ENCODE measurements at regions not wholly inside any gene's neighbourhood (a gene's known extent, or its start where the extent isn't known, plus 50 kb on each side); places are given as distances from the start of the nearest gene placed in this dataset.

DNA sequence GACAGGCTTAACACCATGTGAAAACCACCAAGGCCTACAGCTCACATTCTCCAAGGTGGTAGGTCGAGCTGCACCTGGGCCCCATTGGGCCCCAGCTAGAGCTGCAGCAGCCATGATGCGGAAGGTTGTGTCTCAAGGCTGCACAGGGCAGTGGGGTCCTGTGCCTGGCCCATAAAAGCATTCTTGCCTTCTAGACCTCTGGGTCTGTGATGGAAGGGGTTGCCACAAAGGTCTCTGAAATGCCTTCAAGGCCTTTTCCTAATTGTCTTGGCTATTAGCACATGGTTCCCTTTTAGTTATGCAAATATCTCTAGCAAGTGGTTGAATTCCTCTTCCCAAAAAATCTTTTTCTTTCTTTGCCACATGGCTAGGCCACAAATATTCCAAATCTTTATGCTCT lies 52.5 kb upstream of the C11orf58 start:
- no peak for DNase-seq (ENCODE audit: low read depth)

DNA sequence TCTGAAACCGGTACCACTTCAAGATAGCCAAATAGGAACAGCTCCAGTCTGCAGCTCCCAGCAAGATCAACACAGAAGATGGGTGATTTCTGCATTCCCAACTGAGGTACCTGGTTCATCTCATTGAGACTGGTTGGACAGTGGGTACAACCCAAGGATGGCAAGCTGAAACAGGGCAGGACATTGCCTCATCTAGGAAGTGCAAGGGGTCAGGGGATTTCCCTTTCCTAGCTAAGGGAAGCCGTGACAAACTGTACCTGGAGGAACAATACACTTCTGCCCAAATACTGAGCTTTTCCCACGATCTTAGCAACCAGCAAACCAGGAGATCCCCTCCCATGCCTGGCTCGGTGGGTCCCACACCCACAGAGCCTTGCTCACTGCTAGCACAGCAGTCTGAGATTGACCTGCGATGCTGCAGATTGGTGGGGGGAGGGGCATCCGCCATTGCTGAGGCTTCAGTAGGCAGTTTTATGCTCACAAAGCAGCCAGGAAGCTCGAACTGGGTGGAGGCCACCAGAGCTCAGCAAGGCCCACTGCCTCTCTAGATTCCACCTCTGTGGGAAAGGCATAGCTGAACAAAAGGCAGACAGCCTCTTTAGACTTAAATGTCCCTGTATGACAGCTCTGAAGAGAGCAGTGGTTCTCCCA lies 59.9 kb upstream of the C11orf58 start:
- DNase-seq (ENCODE audit: low read depth): no peak

DNA sequence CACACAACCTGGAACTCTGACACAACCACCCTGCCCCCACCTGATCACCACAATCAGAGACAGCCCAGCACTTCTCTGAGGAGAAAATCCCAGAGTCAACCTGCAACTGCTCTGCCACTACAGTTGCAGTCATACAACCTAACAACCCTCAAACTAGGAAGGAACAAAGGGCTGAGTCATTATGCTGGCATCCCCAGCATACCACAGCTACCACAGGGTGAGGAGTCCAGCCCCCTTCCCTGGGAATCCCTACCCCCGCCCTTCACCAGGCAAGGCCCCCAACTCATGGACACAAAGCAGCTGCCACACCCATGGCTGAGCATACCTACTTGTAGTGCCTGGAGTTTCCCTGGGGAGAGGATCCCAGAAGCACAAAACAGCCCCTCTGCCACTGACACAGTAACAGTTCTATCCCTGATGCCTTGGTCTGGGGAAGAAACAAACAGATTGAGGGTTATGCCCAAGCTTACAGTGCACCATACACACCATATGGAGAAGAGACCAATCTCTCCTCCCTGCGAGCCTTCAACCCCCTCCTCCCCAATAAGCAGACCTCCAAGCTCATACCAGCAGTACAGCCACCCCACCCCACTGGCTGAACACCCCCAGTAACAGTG lies 68.5 kb upstream of the C11orf58 start:
- DNase-seq (ENCODE audit: low read depth): no peak

DNA sequence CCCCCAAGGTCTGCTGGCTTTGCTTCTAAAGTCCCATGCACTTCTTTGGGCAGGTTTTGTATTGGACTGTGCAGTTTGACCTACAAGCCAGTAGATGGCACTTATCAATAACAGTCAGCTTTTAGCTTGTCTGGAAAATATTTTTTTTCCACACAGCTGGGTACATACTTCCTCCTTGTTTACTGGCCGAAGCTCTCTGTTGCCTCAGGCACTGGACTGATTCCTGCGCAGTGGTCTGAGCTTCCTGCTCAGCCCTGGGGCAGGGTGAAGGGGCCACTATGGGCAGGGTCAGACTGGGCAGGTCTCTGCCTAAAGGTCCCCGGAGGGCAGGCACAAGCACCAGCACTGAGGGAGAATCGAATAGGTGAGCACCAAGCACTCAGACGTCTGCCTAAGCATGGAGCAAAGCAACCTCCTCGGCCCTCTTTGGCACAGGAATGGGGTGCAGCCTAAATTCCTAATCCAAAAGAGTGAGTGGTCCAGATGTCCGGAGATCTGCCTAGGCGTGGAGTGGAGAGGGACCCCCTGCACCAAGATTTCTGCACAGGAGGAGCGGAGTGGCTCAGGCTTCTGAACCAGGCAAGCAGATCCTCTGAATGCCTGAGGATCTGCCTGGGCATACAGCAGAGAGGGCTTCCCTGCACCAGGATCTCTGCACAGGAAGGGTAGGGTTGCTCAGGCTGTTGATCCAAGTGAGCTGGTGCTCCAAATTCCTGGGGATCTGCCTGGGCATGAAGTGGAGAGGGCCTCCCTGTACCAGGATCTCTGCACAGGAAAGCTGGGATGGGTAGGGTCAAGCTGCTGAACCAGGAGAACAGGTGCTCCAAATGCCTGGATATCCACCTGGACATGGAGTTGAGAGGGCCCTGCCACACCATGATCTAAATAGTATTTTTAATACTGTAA lies 105.9 kb upstream of the C11orf58 start:
- no peak for DNase-seq (ENCODE audit: low read depth)

DNA sequence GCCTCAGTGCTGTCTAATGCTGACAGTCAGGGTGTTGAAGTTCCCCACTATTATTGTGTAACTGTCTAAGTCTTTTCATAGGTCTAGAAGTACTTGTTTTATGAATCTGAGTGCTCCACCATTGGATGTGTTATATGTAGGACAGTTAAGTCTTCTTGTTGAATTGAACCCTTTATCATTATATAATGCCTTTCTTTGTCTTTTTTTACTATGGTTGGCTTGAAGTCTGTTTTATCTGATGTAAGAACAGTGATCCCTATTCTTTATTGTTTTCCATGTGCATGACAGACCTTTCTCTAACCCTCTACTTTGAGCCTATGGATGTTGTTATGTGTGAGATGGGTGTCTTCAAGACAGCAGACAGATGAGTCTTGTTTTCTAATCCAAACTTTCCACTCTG lies 107.8 kb upstream of the C11orf58 start:
- DNase-seq (ENCODE audit: low read depth): no peak

DNA sequence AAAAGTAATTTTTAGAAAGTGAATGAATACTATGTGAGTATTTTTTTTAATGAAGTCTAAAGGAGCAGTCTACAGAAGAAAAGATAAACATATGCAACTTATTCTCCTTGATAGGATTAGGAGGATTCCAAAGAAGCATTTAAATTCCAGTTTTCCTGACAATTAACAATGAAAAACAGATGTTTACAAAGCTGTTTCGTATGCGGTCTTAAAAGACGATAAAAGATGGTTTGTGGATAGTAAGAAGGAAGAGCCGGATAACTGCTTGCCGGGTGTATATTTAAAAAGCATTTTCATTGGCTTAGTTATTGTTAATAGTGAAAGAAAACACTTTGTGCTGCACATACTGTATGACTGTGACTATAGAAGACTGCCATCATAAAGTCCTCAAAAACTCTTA lies 120.0 kb upstream of the C11orf58 start:
- no peak for DNase-seq (ENCODE audit: low read depth)

DNA sequence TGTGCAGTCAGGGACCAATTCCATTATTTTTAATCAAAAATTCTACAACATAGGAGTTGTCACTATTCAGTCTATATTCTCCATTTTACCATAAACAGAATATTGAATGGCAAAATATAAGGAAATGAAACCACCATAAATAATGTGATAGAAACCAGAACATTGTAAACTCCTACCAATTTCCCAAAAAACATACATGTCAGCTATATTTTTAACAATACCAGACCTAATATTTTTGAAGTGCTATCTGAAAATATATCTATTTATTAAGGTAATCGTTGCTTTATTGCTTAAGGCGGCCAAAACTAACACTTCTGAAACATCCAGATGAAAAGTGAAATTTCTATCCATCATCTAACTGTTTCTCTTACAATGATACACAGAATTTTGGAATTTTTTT lies 123.0 kb upstream of the C11orf58 start:
- DNase-seq (ENCODE audit: low read depth): no peak

DNA sequence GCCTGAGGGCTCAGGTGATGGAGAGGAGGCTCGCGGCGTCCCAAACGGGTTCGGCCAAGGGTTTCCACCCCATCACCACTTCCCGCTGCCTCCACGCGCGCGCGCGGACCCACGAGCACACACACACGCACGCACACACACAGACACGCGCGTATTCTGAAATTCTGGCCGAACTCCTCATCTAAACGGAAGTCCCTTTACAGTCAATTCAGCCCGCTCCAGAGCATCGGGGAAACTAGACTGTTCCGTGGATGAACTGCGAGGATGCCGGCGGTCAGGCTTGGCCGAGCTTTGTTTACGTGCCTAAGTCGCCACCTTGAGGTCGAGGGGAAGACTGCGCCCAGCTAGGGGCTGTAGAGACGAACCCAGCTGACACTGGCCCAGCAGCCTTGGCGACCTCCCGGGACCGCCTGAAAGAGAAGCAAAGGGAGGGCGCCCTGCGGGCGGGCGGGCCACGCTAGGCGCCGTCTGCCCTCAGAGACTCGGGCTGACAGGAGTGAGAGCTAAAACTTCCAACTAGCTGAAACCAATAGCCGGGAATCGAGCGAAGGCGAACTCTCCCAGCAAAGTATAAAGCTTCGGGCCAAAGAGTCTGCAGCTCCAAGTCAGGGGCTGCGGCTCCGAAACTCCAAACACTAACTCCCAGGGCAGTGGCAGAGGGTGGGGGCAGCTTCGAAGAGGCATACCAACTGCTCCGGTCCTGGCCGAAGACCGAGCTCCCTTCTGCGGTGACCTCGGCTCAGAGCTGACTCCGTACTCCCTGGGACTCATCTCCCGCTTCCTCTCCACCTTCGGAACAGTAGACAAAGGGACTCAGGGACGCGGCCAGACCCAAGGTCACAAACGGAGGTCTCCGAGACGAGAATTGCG lies 124.7 kb upstream of the C11orf58 start:
- peak; percentile 38 for DNase-seq (ENCODE audit: low read depth)

DNA sequence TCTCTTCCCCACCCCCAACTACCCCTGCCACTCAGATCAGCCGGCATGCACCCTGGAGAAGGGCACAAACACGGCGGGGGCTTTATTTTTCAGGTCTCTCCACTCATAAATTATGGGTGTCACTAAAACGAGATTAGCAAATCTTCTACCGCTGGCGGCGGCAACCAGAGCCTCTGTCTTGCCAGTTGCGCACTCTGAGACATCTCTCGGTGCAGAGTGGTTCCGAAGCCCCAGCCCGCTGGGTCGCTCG lies 125.3 kb upstream of the C11orf58 start:
- no peak for DNase-seq (ENCODE audit: low read depth)

DNA sequence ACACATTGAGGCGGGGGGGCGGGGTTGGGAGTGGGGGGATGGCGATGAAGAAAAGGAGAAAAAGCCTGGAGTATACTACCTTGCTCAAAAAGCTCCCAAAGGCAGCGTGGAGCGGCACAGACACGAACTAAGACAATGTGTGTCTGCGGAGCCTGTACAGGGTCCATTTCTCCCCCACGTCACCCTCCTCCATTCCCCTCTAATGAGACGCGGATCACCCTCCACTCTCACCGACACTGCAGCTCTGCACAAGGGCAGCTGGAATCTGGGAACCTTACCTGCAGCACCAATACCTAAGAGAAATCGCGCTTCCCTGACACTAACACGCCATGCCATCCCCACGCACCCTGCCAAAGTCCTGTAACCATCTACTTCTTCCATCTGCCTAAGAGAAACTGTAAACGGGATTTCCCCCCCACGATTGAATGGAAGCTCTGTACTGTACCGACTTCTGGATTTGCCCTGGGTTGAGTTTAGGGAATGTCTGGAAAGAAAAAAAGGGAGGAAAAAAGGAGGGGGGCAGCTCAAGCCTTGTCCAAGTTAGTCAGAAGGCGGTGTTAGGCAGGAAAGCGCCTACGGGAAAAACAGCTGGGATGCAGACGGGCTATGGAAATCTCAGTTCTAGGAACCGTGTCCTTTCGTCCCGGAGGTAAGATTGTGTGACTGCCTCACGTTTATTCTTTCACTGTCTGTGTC lies 125.7 kb upstream of the C11orf58 start:
- no peak for DNase-seq (ENCODE audit: low read depth)

DNA sequence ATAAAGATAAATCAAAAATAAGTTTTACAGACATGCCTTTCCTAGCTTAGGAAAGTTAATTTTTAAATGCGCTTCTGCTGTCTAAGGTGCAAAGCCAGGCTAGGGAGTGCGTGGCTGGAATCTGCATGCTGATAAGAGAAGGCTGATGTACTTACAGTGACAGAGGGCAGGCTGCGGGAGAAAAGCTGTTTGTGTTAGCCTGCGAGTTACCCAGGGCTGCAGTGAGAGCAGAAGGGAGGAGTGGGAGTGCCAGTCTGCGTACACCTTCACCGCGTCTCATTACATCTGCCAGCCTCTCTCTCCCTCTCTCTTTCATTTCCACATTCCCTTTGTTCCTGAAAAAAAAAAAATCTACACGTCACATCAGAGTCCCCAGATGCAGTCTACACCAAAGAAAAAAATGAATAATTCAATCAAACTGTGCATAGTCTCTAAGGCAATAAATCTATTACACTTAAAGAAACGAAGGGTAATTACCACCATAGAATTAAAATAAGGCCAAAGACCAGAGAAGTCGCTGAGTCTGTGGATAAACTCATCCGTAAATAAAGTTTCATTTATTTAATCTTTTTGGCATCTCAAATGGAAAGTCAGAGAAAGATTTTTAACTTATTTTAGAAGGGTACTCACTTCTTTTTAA lies 126.4 kb upstream of the C11orf58 start:
- no peak for DNase-seq (ENCODE audit: low read depth)

DNA sequence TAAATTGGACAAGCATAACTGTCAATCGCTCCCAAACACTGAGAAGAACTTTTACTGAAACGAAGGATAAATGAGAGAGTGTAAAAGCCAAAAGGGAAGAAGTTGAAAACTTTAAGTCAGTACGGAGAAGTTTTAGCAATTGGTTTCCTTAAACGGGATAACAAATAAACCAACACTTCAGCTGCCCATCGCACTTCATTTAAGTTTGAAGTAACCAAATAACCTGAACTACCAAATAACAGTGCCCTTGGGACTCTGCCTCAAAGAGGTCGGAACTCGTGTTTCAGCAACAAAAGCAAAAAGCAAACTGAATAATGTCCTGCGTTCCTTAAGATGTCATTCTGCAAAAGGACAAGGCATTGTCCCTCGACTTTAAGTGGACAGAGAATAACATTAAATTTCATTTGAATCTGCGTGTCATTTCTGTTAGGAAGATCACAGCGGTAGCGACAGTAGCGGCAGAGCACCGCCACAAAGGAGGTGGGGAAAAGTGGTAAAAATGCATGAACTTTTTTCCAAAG lies 127.0 kb upstream of the C11orf58 start:
- no peak for DNase-seq (ENCODE audit: low read depth)

DNA sequence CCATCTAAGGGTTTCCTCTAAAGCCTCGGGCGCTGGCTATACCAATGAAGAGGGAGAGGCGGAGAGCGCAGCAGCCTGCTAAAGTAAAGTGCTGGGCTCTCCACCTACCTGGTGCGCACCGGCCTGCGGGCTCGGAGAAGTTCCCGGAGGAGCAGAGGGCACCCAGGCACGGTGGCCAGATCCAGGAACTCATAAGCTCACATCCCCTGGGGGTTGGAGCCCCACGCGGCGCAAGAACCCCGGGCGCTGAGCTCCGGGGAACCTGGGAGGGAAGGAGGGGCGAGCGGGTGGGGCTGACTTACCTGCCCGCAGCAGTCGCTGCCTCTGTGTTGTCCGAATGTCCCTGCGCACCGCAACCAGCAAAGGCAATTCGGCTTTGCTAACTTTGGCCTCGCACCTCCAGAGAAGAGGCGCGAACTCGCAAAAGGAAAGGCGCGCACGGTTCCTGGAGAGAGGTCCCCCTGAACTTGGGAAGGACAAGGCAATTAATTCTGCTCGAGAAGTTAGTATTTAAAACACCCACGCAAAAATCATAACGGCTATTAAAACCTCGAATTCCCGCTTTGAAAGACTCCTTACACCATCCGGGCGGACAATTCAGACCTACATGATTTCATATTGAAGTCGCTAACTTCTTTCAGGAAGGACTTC lies 127.6 kb upstream of the C11orf58 start:
- no peak for DNase-seq (ENCODE audit: low read depth)

DNA sequence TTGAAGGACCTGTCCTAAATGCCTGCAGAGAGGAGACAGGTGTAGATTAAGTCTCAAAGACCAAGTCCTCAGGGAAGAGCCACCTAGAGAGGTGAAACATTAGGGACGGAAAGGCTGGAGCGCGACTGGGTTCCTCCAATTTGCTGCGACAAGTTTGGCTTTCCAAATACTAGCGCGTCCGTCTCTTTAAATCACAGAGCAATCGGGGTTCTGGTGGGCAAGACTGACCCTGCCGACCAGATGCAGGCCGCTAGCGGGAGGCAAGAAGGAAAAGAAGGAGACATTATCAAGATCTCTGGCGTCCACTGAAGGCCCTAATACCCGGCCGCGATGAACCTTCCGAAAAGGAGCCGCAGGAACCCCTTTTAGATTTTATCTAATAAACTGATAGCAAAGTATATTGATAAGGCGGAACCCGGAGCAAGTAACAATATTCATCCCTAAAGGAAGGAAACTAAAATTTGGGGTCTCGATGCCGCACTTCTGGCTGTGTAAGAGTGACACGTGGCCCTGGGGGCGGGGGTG lies 128.2 kb upstream of the C11orf58 start:
- DNase-seq (ENCODE audit: low read depth): no peak

DNA sequence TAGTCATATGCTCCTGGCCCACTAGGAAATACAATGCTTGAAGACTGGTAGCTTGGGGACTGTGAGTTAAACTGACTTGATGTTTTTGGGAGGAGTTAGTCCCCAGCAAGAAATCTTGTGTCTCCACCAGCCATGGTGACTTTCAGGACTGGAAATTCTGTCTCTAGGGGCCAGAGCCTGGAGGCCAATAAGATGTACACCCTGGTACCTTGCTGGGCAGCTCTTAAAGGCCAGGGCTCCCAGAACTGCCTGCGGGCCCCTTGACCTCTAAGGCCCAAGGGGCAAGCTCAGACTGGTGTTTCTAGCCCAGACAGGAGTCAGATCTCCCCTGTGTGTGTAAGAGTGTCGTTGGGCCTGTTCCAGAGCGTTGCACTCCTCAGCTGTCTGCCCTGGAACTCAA lies 128.7 kb upstream of the C11orf58 start:
- DNase-seq (ENCODE audit: low read depth): no peak

DNA sequence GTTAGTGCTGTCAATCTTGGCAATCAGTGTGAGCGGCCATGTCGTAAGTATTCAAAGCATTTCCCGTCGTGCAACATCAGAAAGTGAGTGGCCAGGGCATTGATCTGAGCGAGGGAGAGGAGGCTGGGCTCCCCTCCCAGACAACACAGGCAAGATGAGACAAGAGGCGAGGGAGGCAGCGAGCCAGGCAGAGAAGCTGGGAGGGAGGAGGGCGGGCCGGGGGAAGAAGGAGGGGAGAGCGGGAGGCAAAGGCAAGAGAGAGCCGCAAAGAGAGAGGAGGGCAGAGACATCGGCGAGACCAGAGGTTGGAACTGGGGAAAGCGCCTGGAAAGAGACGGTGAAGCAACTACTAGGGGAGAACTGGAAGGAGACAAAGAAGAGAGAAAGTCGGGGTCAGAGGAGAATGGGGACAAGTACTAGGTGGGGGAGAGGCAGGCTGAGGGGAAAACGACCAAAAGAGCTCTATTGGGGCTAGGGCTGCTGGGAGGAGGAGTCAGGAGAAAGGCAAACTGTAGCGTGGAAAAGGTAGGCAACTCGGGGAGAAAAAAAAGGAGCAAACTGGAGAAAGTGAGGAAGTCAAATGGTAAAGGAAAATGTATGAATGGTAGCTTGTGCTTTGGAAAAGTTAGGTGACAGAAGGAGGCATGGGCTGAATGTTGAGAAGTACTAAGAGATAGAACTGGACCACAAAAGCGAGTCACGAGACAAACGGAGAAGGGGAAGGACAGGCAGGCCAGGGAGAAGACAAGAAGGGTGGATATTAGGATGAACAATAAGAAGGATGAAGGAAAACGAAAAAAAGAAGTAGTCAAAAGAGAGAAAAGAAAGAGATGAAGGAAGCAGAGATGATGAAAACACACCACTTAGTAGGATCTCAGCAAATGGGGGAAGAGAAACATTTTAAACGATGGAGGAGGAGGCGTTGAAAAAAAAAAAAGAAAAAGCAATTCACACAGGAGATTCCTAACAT lies 130.5 kb upstream of the C11orf58 start:
- DNase-seq (ENCODE audit: low read depth): no peak

DNA sequence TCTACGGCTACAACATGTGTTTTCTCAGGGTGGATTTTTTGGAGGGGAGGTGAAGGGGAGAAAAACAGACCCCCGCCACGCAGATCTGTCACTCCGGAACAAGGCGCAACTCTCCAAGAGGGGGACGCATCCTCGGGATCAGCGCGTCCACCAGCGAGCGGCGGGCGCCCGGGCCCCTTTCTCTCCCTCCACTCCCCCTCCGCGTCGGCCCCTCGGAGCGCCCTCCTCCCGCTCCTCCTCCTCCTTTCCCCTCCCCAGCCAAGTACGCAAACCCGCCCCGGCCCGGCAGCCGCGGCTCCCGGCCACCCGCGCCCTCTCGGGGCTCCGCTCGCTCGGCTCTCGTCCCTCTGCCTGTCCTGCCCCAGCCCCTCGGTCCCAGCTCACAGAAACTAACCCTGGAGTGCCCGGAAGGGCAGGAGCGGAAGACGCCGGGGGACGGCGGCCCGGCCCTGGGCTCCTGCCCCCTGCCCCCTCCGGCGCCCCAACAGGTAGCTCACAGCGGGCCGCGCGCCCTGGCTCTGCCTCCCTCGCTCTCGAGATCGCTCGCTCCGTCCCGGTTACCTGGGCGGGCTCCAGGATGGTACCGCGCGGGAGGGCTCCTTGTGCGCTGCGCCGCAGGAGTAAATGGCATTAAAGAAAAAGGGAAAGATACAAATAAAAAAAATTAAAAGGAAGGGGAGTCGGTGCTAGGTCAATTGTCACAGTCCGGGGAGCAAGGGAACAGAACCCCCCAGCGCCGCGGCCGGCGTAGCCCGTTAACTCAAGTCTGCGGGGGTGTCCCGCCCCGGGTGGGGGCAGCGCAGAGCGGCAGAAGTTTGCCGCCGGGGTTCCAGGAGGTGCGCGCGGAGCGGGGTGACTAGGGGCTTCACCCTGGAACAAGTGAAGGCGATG lies 131.4 kb upstream of the C11orf58 start:
- no peak for DNase-seq (ENCODE audit: low read depth)

All from stimulated activated CD8-positive, alpha-beta memory T cell treated with anti-CD3 and anti-CD28 coated beads, Interleukin-4, amount 100 ng/mL, for 24 hours (primary cell).